GM18498 (cell line): ENCODE measurements at regions not wholly inside any gene's neighbourhood (a gene's known extent, or its start where the extent isn't known, plus 50 kb on each side); places are given as distances from the start of the nearest gene placed in this dataset.
"Not testable (repeated sequence)": the region's sequence is repeated elsewhere in the genome, so short reads cannot be mapped to it uniquely, and the experiment has no call there.

Source experiments
- ATAC-seq: cut with Tn5 transposase; IDR thresholded peaks from one replicate; pipeline ENCODE4 v1.9.1; 2021; ENCODE audit warnings: mild to moderate bottlenecking, moderate library complexity; ENCODE audit not compliant: unreplicated experiment

GRCh38 chr6:4656106-4656505 is 120.1 kb upstream of the CDYL start:
- ATAC-seq = no peak

GRCh38 chr6:4655196-4656025 is 120.8 kb upstream of the CDYL start:
- no peak for ATAC-seq

- no peak for ATAC-seq
Measured at GRCh38 chr6:4653141-4653540, 123.1 kb upstream of the CDYL start.

GRCh38 chr6:4651831-4652467 is 124.3 kb upstream of the CDYL start:
- no peak for ATAC-seq

- ATAC-seq = no peak
Measured at GRCh38 chr6:4649728-4650127, 126.5 kb upstream of the CDYL start.

- ATAC-seq = no peak
Measured at GRCh38 chr6:4647414-4648365, 128.5 kb upstream of the CDYL start.

- no peak for ATAC-seq
Measured at GRCh38 chr6:4645713-4646360, 130.4 kb upstream of the CDYL start.

- no peak for ATAC-seq
Measured at GRCh38 chr6:4644996-4645395, 131.2 kb upstream of the CDYL start.

- ATAC-seq = no peak
Measured at GRCh38 chr6:4641461-4641860, 134.7 kb upstream of the CDYL start.

- ATAC-seq = no peak
Measured at GRCh38 chr6:4640139-4640538, 136.1 kb upstream of the CDYL start.

- ATAC-seq = no peak
Measured at GRCh38 chr6:4638641-4639040, 137.6 kb upstream of the CDYL start.

- peak; percentile 76 for ATAC-seq
Measured at GRCh38 chr6:4637691-4638433, 138.3 kb upstream of the CDYL start.

- ATAC-seq = no peak
Measured at GRCh38 chr6:4636881-4637224, 139.4 kb upstream of the CDYL start.

GRCh38 chr6:4636191-4636880 is 139.9 kb upstream of the CDYL start:
- no peak for ATAC-seq

GRCh38 chr6:4635666-4636065 is 140.5 kb upstream of the CDYL start:
- ATAC-seq = no peak

GRCh38 chr6:4632421-4632820 is 143.8 kb upstream of the CDYL start:
- ATAC-seq = no peak

- not testable (repeated sequence) for ATAC-seq
Measured at GRCh38 chr6:4629789-4630188, 146.4 kb upstream of the CDYL start.

GRCh38 chr6:4625557-4625956 is 150.6 kb upstream of the CDYL start:
- ATAC-seq = no peak

GRCh38 chr6:4624726-4625125 is 151.5 kb upstream of the CDYL start:
- no peak for ATAC-seq
